NCI-H1092 treated with DMSO at 0.1 percent for 48 hours (cell line): ENCODE measurements at regions not wholly inside any gene's neighbourhood (a gene's known extent, or its start where the extent isn't known, plus 50 kb on each side); places are given as distances from the start of the nearest gene placed in this dataset.

Experiments used
- DNase-seq: peaks from one replicate; lab custom pipeline; 2025; lab: John Stamatoyannopoulos, UW

GRCh38 chr4:136664988-136665387 is 867.3 kb downstream of the PCDH18 start:
- no peak for DNase-seq

GRCh38 chr4:136662539-136662938 is 869.8 kb downstream of the PCDH18 start:
- DNase-seq: no peak

GRCh38 chr4:136653640-136654406 is 878.5 kb downstream of the PCDH18 start:
- no peak for DNase-seq

- no peak for DNase-seq
Measured at GRCh38 chr4:136651932-136652331, 880.4 kb downstream of the PCDH18 start.

- DNase-seq: no peak
Measured at GRCh38 chr4:136651278-136651667, 881.0 kb downstream of the PCDH18 start.

GRCh38 chr4:136650541-136651277 is 881.6 kb downstream of the PCDH18 start:
- peak; percentile 93 for DNase-seq

GRCh38 chr4:136644279-136644678 is 888.0 kb downstream of the PCDH18 start:
- DNase-seq: no peak

- DNase-seq: peak; percentile 57
Measured at GRCh38 chr4:136643416-136643815, 888.9 kb downstream of the PCDH18 start.

GRCh38 chr4:136637071-136637777 is 895.1 kb downstream of the PCDH18 start:
- DNase-seq: no peak

- no peak for DNase-seq
Measured at GRCh38 chr4:136636155-136636554, 896.1 kb downstream of the PCDH18 start.

GRCh38 chr4:136634121-136634520 is 898.2 kb downstream of the PCDH18 start:
- no peak for DNase-seq

- no peak for DNase-seq
Measured at GRCh38 chr4:136599890-136600289, 932.4 kb downstream of the PCDH18 start.

GRCh38 chr4:136590440-136590839 is 941.9 kb downstream of the PCDH18 start:
- no peak for DNase-seq

GRCh38 chr4:136583567-136583966 is 948.7 kb downstream of the PCDH18 start:
- DNase-seq: no peak

- no peak for DNase-seq
Measured at GRCh38 chr4:136581119-136581518, 951.2 kb downstream of the PCDH18 start.

GRCh38 chr4:136575146-136575545 is 957.1 kb downstream of the PCDH18 start:
- no peak for DNase-seq

GRCh38 chr4:136573460-136573859 is 958.8 kb downstream of the PCDH18 start:
- DNase-seq: no peak

GRCh38 chr4:136571315-136571714 is 961.0 kb downstream of the PCDH18 start:
- no peak for DNase-seq

GRCh38 chr4:136562834-136563233 is 969.5 kb downstream of the PCDH18 start:
- no peak for DNase-seq

GRCh38 chr4:136558940-136559494 is 973.3 kb downstream of the PCDH18 start:
- DNase-seq: no peak

GRCh38 chr4:136557396-136557795 is 974.9 kb downstream of the PCDH18 start:
- no peak for DNase-seq

- no peak for DNase-seq
Measured at GRCh38 chr4:136554033-136554432, 978.3 kb downstream of the PCDH18 start.

- DNase-seq: no peak
Measured at GRCh38 chr4:136551753-136552152, 980.5 kb downstream of the PCDH18 start.
